HUES64 (cell line): ENCODE measurements at regions not wholly inside any gene's neighbourhood (a gene's known extent, or its start where the extent isn't known, plus 50 kb on each side); places are given as distances from the start of the nearest gene placed in this dataset.

ENCODE experiments used
- H3K27ac ChIP-seq: 2 replicates; pipeline ENCODE4 v1.7.0; 2013; ENCODE audit warnings: low read depth, low read length, inconsistent platforms
- H3K27me3 ChIP-seq: 2 replicates; pipeline ENCODE4 v1.6.1; 2013; ENCODE audit warnings: mild to moderate bottlenecking, low read length; ENCODE audit not compliant: insufficient read depth
- H3K36me3 ChIP-seq: 2 replicates; pipeline ENCODE4 v1.6.1; 2013; ENCODE audit warnings: mild to moderate bottlenecking, low read length; ENCODE audit not compliant: insufficient read depth
- H3K4me1 ChIP-seq: 2 replicates; pipeline ENCODE4 v1.6.1; 2013; ENCODE audit warnings: mild to moderate bottlenecking, low read length, moderate library complexity; ENCODE audit not compliant: insufficient read depth
- H3K4me3 ChIP-seq: 2 replicates; pipeline ENCODE4 v1.5.1; 2013; ENCODE audit warnings: mild to moderate bottlenecking, low read length, moderate library complexity
- H3K9ac ChIP-seq: 2 replicates; pipeline ENCODE4 v1.6.1; 2013; ENCODE audit warnings: mild to moderate bottlenecking, low read depth, low read length
- H3K9me3 ChIP-seq: 2 replicates; pipeline ENCODE4 v1.6.1; 2013; ENCODE audit warnings: low read depth, low read length; ENCODE audit not compliant: insufficient read depth
- WGBS: fragments of 150-250, 120-280 bp; methylation state at CpG from one replicate; pipeline ENCODE4 v1.1.7; 2013; ENCODE audit warnings: missing lambda C conversion rate; 5-methylcytosine and 5-hydroxymethylcytosine counted together

GRCh38 chr3:67920311-67920710 is 265.9 kb upstream of the SUCLG2 start:
- Histone ChIP-seq H3K9me3 (no peaks in the 10 kb centered on the region), H3K36me3 (no peaks in the 10 kb centered on the region), H3K4me1 (no peaks in the 10 kb centered on the region), H3K4me3 (no peak overlapping the region), H3K27me3 (no peaks in the 10 kb centered on the region), H3K9ac (no peak overlapping the region), H3K27ac (no peak overlapping the region)
- no CpG with 5 or more reads among the region's 1 CpG for WGBS

- H3K27me3 ChIP-seq, result no peaks in the 10 kb centered on the region
- no peak overlapping the region for H3K4me3 ChIP-seq
- no peaks in the 10 kb centered on the region for H3K4me1 ChIP-seq
- 96% methylated on average over 5 of the region's 5 CpGs for WGBS
- no peak overlapping the region for H3K9ac ChIP-seq
- H3K27ac ChIP-seq, result no peak overlapping the region
- no peaks in the 10 kb centered on the region for H3K36me3 ChIP-seq
- no peaks in the 10 kb centered on the region for H3K9me3 ChIP-seq
These were observed 261.9 kb upstream of the SUCLG2 start for GRCh38 chr3:67916353-67916752.

DNA sequence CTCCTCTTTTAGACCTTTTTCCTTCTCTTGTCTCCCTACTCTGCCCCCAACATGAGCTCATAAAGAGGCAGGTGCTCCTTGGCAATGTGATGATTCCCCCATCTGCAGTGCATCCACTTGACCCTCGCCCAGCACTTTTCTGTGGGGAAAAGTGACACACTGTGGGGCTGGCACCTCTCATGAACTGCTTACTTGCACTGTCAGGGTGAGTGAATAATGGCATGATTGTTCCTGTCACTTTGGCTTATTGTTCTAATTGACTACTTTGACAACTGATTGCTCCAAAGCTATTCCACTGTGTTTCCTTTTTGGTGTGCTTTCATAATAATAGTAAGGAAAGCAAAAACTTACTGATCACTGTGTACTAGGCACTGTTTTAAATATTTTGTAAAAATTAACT is 253.3 kb upstream of the SUCLG2 start:
- WGBS, result 92% methylated on average over 1 of the region's 1 CpG
- no peaks in the 10 kb centered on the region for H3K4me1 ChIP-seq
- no peaks in the 10 kb centered on the region for H3K9me3 ChIP-seq
- no peaks in the 10 kb centered on the region for H3K36me3 ChIP-seq
- H3K9ac ChIP-seq, result no peak overlapping the region
- no peak overlapping the region for H3K27ac ChIP-seq
- H3K4me3 ChIP-seq, result no peak overlapping the region
- no peaks in the 10 kb centered on the region for H3K27me3 ChIP-seq

GRCh38 chr3:67906261-67906660 is 251.8 kb upstream of the SUCLG2 start:
- H3K9ac ChIP-seq, result no peak overlapping the region
- no peaks in the 10 kb centered on the region for H3K4me1 ChIP-seq
- no peak overlapping the region for H3K27ac ChIP-seq
- H3K9me3 ChIP-seq, result no peaks in the 10 kb centered on the region
- no peaks in the 10 kb centered on the region for H3K27me3 ChIP-seq
- no peaks in the 10 kb centered on the region for H3K36me3 ChIP-seq
- WGBS, result 98% methylated on average over 4 of the region's 4 CpGs
- no peak overlapping the region for H3K4me3 ChIP-seq

DNA sequence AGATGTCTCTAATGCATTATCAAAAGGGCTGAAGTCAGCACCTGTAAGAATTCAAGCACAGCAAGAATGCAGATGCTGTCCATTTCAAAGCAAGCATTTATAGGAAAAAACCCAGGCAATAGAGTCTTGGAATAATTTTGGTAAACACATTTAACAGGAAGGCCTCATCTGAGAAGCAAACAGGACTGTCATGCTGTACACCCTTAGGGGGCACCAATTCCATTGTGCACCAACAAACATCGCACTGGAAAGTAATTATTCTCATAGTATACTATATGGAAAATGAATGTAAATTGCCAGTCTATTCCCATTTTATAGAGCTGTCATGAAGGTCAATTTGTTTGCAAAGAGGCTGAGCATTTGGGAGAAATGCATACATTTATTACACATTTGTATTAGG is 247.3 kb upstream of the SUCLG2 start:
- no peaks in the 10 kb centered on the region for H3K36me3 ChIP-seq
- WGBS, result no CpG with 5 or more reads among the region's 1 CpG
- H3K4me1 ChIP-seq, result no peaks in the 10 kb centered on the region
- H3K9me3 ChIP-seq, result no peaks in the 10 kb centered on the region
- no peak overlapping the region for H3K9ac ChIP-seq
- H3K27ac ChIP-seq, result no peak overlapping the region
- H3K27me3 ChIP-seq, result no peaks in the 10 kb centered on the region
- no peak overlapping the region for H3K4me3 ChIP-seq

DNA sequence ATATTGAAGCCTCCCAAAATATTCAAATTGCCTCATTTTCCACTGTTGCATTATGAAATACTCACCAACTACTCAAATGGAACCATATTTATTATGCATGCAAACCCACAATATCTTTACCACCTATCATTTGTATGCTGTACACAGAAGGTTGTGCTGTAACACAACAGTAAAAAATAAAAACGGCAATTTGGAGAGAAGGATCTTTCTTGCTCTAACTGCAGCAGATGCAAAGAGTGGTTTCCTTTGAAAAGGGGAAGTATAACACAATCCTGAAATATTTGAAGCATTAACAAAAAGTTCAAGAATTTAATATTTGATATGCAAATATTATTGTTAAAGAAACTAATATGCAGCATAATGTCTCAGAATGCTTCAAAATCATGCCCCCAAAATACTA is 244.5 kb upstream of the SUCLG2 start:
- whole genome bisulfite sequencing, result 100% methylated on average over 1 of the region's 1 CpG
- H3K9me3 ChIP-seq, result no peaks in the 10 kb centered on the region
- no peak overlapping the region for H3K27ac ChIP-seq
- no peaks in the 10 kb centered on the region for H3K4me1 ChIP-seq
- no peak overlapping the region for H3K4me3 ChIP-seq
- no peaks in the 10 kb centered on the region for H3K27me3 ChIP-seq
- no peak overlapping the region for H3K9ac ChIP-seq
- H3K36me3 ChIP-seq, result no peaks in the 10 kb centered on the region

DNA sequence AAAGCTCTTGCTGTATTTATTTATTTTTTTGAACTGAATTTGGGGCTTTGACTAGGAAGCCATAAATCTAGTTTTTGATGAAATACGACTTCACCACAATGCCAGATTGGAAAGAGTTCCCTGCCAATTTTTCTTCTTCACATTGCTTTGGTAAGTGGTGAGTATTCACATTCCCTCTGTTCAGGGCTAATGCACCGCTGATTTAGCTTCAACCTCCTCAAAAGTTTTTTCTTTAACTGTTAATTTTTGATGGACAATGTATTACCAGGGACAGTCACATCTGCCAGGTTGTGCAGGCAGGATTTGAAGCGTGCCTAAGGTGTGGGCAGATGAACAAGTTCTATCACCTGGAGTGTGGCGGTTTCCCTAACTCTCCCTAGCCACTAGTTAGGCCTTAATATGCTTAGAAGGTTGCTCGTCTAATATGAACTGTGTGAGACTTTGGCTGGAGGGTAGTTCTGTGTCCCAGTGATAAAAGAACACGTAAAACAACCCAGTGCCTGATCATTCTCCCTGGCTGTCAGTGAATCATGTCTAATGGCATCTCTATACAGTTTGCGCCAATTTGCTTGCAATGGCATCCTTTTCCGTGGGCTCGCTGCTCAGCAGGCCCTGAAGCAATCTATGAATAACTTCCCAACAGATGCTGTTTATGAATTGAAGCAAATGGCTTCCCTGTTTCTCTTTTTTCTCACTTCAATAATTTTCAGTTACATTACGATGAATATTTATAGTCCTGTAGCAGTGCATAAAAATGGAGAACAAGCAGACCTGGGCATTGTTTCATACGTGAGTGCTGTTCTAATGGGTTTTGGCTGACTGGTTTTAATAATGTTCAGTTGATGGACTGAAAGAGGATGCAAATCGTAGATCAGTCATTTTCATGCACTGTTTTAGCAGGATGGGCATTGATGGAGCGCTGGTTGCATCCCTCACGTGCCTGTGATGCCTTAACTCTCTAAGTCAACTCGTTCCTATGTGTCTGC is 243.2 kb upstream of the SUCLG2 start:
- Histone ChIP-seq H3K27me3 (no peaks in the 10 kb centered on the region), H3K27ac (no peak overlapping the region), H3K4me3 (no peak overlapping the region), H3K9me3 (no peaks in the 10 kb centered on the region), H3K4me1 (no peaks in the 10 kb centered on the region), H3K36me3 (no peaks in the 10 kb centered on the region), H3K9ac (no peak overlapping the region)
- 96% methylated on average over 15 of the region's 15 CpGs for WGBS

DNA sequence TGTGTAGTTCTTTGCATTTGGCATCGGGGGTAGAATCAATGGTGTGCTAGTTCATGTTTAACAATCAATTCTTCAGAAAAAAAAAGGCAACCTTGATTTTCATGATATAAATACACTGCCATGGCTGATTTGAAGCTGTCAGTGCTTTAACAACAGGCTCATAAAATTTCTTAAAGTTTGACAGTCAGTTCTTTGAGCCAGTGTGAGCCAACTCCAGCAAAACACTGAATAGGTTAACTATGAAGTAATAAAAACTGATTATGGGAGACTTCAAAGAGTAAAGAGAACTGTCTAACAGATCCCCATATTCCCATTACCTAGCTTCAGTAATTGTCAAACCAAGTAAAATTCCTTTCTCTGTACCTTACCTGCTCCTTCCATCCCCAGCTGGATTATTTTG is 241.7 kb upstream of the SUCLG2 start:
- no peaks in the 10 kb centered on the region for H3K9me3 ChIP-seq
- H3K27me3 ChIP-seq, result no peaks in the 10 kb centered on the region
- no peak overlapping the region for H3K9ac ChIP-seq
- WGBS, result 100% methylated on average over 1 of the region's 1 CpG
- no peak overlapping the region for H3K4me3 ChIP-seq
- no peak overlapping the region for H3K27ac ChIP-seq
- H3K4me1 ChIP-seq, result no peaks in the 10 kb centered on the region
- no peaks in the 10 kb centered on the region for H3K36me3 ChIP-seq

DNA sequence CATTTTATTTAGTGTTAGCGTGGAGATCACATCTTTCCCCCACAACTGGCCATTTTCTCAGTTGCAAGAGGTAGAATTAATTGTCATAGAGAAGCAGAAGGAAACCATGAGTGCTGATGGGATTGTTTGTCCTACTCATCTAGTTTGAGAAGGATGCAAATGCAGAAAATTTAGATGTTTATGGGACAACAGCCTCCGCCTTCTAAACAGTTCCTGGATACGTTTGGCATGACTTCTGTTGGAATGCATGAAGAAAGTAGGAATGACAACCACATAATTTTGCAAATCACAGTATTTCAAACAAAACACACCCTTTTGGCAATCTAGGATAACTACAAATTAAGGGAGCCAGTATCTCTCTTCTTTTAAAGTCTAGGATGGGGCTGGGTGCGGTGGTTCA is 240.1 kb upstream of the SUCLG2 start:
- Histone ChIP-seq H3K36me3 (no peaks in the 10 kb centered on the region), H3K9ac (no peak overlapping the region), H3K4me1 (no peaks in the 10 kb centered on the region), H3K27me3 (no peaks in the 10 kb centered on the region), H3K9me3 (no peaks in the 10 kb centered on the region), H3K27ac (no peak overlapping the region), H3K4me3 (no peak overlapping the region)
- 90% methylated on average over 4 of the region's 4 CpGs for WGBS

DNA sequence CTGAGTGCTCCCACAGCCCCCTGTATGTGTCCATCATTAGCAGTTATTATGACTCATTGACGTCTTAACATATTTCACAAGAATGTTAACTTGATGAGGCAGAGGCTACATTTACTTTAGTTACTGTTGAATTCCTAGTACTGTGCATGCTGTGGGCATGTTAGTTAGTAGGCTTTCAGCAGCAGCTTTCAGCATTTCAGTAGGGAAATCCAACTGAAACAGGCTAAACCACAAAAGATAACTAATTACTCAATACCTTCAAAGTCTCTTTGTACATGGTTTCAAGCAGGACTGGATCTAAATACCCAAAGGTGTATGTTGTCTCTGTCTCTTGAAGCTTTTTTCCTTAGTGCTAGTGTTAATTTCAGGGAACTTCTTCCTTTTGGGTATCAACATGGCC is 229.9 kb upstream of the SUCLG2 start:
- H3K9ac ChIP-seq, result no peak overlapping the region
- WGBS, result 100% methylated on average over 1 of the region's 1 CpG
- no peak overlapping the region for H3K4me3 ChIP-seq
- peaks cover 3% of the 10 kb centered on the region; the same call in 1 of the 2 replicates for H3K9me3 ChIP-seq
- no peaks in the 10 kb centered on the region for H3K36me3 ChIP-seq
- no peaks in the 10 kb centered on the region for H3K4me1 ChIP-seq
- no peaks in the 10 kb centered on the region for H3K27me3 ChIP-seq
- no peak overlapping the region for H3K27ac ChIP-seq

DNA sequence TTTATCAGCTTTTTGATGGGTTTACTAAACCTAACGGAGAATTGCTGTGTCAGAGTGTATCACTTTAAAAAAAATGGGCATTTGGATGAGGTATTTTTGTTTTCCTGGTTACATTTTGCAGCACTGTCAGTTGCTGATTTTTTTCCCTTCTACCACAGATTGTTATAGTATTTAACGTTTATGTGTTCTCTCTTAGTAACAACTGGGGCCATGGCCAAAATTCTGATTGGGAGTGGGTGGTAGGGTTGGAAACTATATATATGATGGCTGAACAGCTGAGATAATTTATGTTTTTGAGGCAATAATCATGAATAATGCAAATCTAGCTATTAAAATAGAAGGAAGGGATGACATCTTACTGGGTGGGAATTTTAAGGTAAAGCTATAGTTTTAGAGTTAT is 229.4 kb upstream of the SUCLG2 start:
- Histone ChIP-seq H3K9me3 (peaks cover 3% of the 10 kb centered on the region; the same call in 1 of the 2 replicates), H3K4me3 (no peak overlapping the region), H3K27ac (no peak overlapping the region), H3K9ac (no peak overlapping the region), H3K4me1 (no peaks in the 10 kb centered on the region), H3K36me3 (no peaks in the 10 kb centered on the region), H3K27me3 (no peaks in the 10 kb centered on the region)
- 86% methylated on average over 2 of the region's 2 CpGs for WGBS
